ENCODE measurements at regions not wholly inside any gene's neighbourhood (a gene's known extent, or its start where the extent isn't known, plus 50 kb on each side); places are given as distances from the start of the nearest gene placed in this dataset.

DNA sequence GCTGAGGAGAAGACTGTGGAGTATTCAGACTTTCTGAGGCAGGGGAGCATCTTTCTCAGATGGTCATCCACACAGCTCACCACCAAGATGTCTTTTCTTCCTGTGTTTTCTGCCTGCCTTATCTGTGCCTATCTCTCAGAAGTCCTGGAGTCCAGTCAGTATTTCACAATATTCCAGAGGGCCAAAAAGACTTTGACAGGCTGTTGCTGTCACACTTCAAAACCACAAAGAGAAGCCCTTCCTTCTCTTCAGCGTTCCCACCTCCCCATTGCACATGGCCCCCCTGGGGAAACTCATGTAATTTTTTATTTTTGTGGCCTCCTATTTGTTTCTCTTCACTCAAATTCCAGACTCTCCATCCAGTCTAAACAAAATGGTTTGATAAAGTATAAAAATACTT lies 585.2 kb downstream of the EPHA3 start:
- no peaks in the 10 kb centered on the region for H3K27me3 ChIP-seq (ENCODE audit: control insufficient read depth, insufficient read depth, low read length, poor library complexity, severe bottlenecking)
- no peak overlapping the region for H3K4me3 ChIP-seq (ENCODE audit: low read length)
- no peaks in the 10 kb centered on the region for H3K27me3 Mint-ChIP-seq (ENCODE audit: insufficient read depth)
- no peaks in the 10 kb centered on the region for H3K4me1 Mint-ChIP-seq
- WGBS, 2 experiments (ENCODE audit: insufficient coverage in 1 of 2, insufficient read length in 1 of 2): 91% methylated on average over 1 of the region's 1 CpG; no CpG with 5 or more reads in 1 of the 2 experiments
- H3K27ac Mint-ChIP-seq: no peak overlapping the region
- H3K36me3 ChIP-seq (ENCODE audit: control insufficient read depth, insufficient read depth, low read length): no peaks in the 10 kb centered on the region
- no peak overlapping the region for H3K9ac ChIP-seq (ENCODE audit: extremely low read depth, low read length, poor library complexity, severe bottlenecking)
- no peaks in the 10 kb centered on the region for H3K4me1 ChIP-seq (ENCODE audit: control insufficient read depth, insufficient read depth, low read length)
- TF ChIP-seq, protein P1, sequence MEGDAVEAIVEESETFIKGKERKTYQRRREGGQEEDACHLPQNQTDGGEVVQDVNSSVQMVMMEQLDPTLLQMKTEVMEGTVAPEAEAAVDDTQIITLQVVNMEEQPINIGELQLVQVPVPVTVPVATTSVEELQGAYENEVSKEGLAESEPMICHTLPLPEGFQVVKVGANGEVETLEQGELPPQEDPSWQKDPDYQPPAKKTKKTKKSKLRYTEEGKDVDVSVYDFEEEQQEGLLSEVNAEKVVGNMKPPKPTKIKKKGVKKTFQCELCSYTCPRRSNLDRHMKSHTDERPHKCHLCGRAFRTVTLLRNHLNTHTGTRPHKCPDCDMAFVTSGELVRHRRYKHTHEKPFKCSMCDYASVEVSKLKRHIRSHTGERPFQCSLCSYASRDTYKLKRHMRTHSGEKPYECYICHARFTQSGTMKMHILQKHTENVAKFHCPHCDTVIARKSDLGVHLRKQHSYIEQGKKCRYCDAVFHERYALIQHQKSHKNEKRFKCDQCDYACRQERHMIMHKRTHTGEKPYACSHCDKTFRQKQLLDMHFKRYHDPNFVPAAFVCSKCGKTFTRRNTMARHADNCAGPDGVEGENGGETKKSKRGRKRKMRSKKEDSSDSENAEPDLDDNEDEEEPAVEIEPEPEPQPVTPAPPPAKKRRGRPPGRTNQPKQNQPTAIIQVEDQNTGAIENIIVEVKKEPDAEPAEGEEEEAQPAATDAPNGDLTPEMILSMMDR (conservative IDR thresholded peaks at IDR 0.05): no peak
- H3K27ac ChIP-seq (ENCODE audit: low read depth, low read length): no peak overlapping the region
- H3K4me3 Mint-ChIP-seq: no peak overlapping the region
- no peaks in the 10 kb centered on the region for H3K9me3 Mint-ChIP-seq
- no peak for DNase-seq
- H3K36me3 Mint-ChIP-seq (ENCODE audit: low read depth): no peaks in the 10 kb centered on the region
- no peaks in the 10 kb centered on the region for H3K9me3 ChIP-seq (ENCODE audit: control insufficient read depth, low read length)

DNA sequence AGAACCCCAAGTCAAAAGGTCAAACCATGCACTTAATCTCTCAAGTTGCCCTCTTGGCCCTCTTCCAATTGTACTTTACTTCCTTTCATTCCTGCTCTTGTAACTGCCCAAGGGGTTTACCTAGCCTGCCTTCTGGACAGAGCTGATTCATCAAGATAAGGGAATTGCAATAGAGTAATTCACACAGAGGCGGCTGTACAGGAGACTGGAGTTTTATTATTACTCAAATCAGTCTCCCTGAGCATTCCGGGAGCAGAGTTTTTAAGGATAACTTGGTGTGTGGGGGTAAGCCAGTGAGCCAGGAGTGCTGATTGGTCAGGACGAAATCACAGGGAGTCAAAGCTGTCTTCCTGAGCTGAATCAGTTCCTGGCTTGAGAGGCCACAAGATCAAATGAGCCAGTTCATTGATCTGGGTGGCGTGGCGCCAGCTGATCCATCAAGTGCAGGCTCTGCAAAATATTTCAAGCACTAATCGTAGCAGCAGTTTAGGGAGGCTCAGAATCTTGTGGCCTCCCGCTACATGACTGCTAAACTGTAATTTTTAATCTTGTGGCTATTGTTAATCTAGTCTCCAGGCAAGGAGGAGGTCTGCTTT lies 590.0 kb downstream of the EPHA3 start:
- TF ChIP-seq, protein P1 (conservative IDR thresholded peaks at IDR 0.05): no peak
- Mint-ChIP-seq H3K27me3 (ENCODE audit: insufficient read depth) (no peaks in the 10 kb centered on the region), H3K4me1 (no peaks in the 10 kb centered on the region), H3K27ac (no peak overlapping the region), H3K9me3 (peaks cover 4% of the 10 kb centered on the region), H3K4me3 (no peak overlapping the region), H3K36me3 (ENCODE audit: low read depth) (no peaks in the 10 kb centered on the region)
- H3K9ac ChIP-seq (ENCODE audit: extremely low read depth, low read length, poor library complexity, severe bottlenecking): no peak overlapping the region
- H3K36me3 ChIP-seq (ENCODE audit: control insufficient read depth, insufficient read depth, low read length): no peaks in the 10 kb centered on the region
- H3K4me3 ChIP-seq (ENCODE audit: low read length): no peak overlapping the region
- H3K4me1 ChIP-seq (ENCODE audit: control insufficient read depth, insufficient read depth, low read length): no peaks in the 10 kb centered on the region
- DNase-seq: no peak
- WGBS, 2 experiments (ENCODE audit: insufficient coverage in 1 of 2, insufficient read length in 1 of 2): 94 to 95% methylated on average over 6 to 7 of the region's 7 CpGs
- no peaks in the 10 kb centered on the region for H3K9me3 ChIP-seq (ENCODE audit: control insufficient read depth, low read length)
- no peaks in the 10 kb centered on the region for H3K27me3 ChIP-seq (ENCODE audit: control insufficient read depth, insufficient read depth, low read length, poor library complexity, severe bottlenecking)
- H3K27ac ChIP-seq (ENCODE audit: low read depth, low read length): no peak overlapping the region

DNA sequence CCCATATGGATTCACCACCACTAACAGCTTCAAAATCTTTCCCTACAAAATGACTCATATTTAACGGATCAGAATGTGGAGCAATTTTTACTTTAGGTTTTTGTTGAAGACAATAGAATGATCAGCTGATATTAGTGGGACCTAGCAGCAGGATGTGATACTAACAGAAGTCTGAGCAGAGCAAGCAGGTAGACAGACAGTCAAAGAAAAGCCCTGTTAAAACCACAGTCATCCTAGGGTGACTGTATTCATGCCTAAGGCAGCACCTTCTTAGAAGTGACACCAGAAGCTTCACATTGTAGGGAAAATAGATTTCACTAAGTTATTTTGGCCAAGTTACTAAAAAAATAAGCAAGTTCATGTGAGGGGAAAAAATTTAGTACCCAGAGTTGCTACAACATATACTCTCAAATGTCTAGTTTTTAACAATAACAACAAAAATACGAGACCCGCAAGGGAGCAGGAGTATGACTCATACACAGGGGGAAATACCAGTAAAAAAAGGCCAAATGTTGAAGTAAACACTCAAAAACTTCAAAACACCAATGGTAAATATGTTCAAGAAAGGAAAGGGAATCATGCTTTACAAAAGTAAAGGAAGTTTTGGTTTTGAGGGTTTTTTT lies 590.9 kb downstream of the EPHA3 start:
- TF ChIP-seq, protein P1 (conservative IDR thresholded peaks at IDR 0.05): no peak
- H3K27me3 Mint-ChIP-seq (ENCODE audit: insufficient read depth): no peaks in the 10 kb centered on the region
- no peaks in the 10 kb centered on the region for H3K4me1 ChIP-seq (ENCODE audit: control insufficient read depth, insufficient read depth, low read length)
- no peak for DNase-seq
- no peaks in the 10 kb centered on the region for H3K9me3 ChIP-seq (ENCODE audit: control insufficient read depth, low read length)
- H3K27me3 ChIP-seq (ENCODE audit: control insufficient read depth, insufficient read depth, low read length, poor library complexity, severe bottlenecking): no peaks in the 10 kb centered on the region
- no peak overlapping the region for H3K4me3 Mint-ChIP-seq
- no peak overlapping the region for H3K9ac ChIP-seq (ENCODE audit: extremely low read depth, low read length, poor library complexity, severe bottlenecking)
- H3K36me3 Mint-ChIP-seq (ENCODE audit: low read depth): no peaks in the 10 kb centered on the region
- H3K27ac Mint-ChIP-seq: no peak overlapping the region
- no peak overlapping the region for H3K27ac ChIP-seq (ENCODE audit: low read depth, low read length)
- no peaks in the 10 kb centered on the region for H3K36me3 ChIP-seq (ENCODE audit: control insufficient read depth, insufficient read depth, low read length)
- peaks cover 11% of the 10 kb centered on the region for H3K9me3 Mint-ChIP-seq
- 92 to 100% methylated on average over 1 to 3 of the region's 3 CpGs for whole genome bisulfite sequencing, 2 experiments (ENCODE audit: insufficient coverage in 1 of 2, insufficient read length in 1 of 2)
- H3K4me1 Mint-ChIP-seq: no peaks in the 10 kb centered on the region
- no peak overlapping the region for H3K4me3 ChIP-seq (ENCODE audit: low read length)
